ENCODE measurements at regions not wholly inside any gene's neighbourhood (a gene's known extent, or its start where the extent isn't known, plus 50 kb on each side); places are given as distances from the start of the nearest gene placed in this dataset.
"Not testable (repeated sequence)": the region's sequence is repeated elsewhere in the genome, so short reads cannot be mapped to it uniquely, and the experiment has no call there.

- no peaks in the 10 kb centered on the region for H3K4me1 Mint-ChIP-seq
- no peaks in the 10 kb centered on the region for H3K27me3 Mint-ChIP-seq
- H3K9me3 Mint-ChIP-seq, result no peaks in the 10 kb centered on the region
- H3K36me3 Mint-ChIP-seq, result no peaks in the 10 kb centered on the region
- H3K4me3 Mint-ChIP-seq, result no peak overlapping the region
- DNase-seq, result no peak
- no peak overlapping the region for H3K27ac Mint-ChIP-seq
These were observed 413.1 kb downstream of the GBA3 start for GRCh38 chr4:23105759-23106370.

- DNase-seq, result no peak
- no peaks in the 10 kb centered on the region for H3K36me3 Mint-ChIP-seq
- H3K4me3 Mint-ChIP-seq, result no peak overlapping the region
- peaks cover 11% of the 10 kb centered on the region for H3K9me3 Mint-ChIP-seq
- no peaks in the 10 kb centered on the region for H3K4me1 Mint-ChIP-seq
- H3K27me3 Mint-ChIP-seq, result no peaks in the 10 kb centered on the region
- no peak overlapping the region for H3K27ac Mint-ChIP-seq
These were observed 404.5 kb downstream of the GBA3 start for GRCh38 chr4:23097251-23097650.

- no peak for DNase-seq
- no peaks in the 10 kb centered on the region for H3K4me1 Mint-ChIP-seq
- no peak overlapping the region for H3K4me3 Mint-ChIP-seq
- H3K36me3 Mint-ChIP-seq, result no peaks in the 10 kb centered on the region
- H3K9me3 Mint-ChIP-seq, result peaks cover 7% of the 10 kb centered on the region
- H3K27me3 Mint-ChIP-seq, result no peaks in the 10 kb centered on the region
- H3K27ac Mint-ChIP-seq, result no peak overlapping the region
These were observed 399.0 kb downstream of the GBA3 start for GRCh38 chr4:23091711-23092110.

- no peak overlapping the region for H3K4me3 Mint-ChIP-seq
- H3K27ac Mint-ChIP-seq, result no peak overlapping the region
- no peaks in the 10 kb centered on the region for H3K27me3 Mint-ChIP-seq
- no peak for DNase-seq
- peaks cover 10% of the 10 kb centered on the region for H3K9me3 Mint-ChIP-seq
- H3K36me3 Mint-ChIP-seq, result no peaks in the 10 kb centered on the region
- no peaks in the 10 kb centered on the region for H3K4me1 Mint-ChIP-seq
These were observed 392.5 kb downstream of the GBA3 start for GRCh38 chr4:23085249-23085568.

- H3K36me3 Mint-ChIP-seq, result no peaks in the 10 kb centered on the region
- no peaks in the 10 kb centered on the region for H3K4me1 Mint-ChIP-seq
- peaks cover 10% of the 10 kb centered on the region for H3K9me3 Mint-ChIP-seq
- no peaks in the 10 kb centered on the region for H3K27me3 Mint-ChIP-seq
- no peak overlapping the region for H3K4me3 Mint-ChIP-seq
- no peak overlapping the region for H3K27ac Mint-ChIP-seq
- DNase-seq, result no peak
These were observed 392.0 kb downstream of the GBA3 start for GRCh38 chr4:23084559-23085248.

GRCh38 chr4:23083391-23083790 lies 390.7 kb downstream of the GBA3 start:
- Mint-ChIP-seq H3K9me3 (peaks cover 16% of the 10 kb centered on the region), H3K4me1 (no peaks in the 10 kb centered on the region), H3K27ac (no peak overlapping the region), H3K36me3 (no peaks in the 10 kb centered on the region), H3K4me3 (no peak overlapping the region), H3K27me3 (no peaks in the 10 kb centered on the region)
- no peak for DNase-seq

GRCh38 chr4:23080171-23080570 lies 387.4 kb downstream of the GBA3 start:
- not testable (repeated sequence) for H3K27ac Mint-ChIP-seq, H3K27me3 Mint-ChIP-seq, H3K4me1 Mint-ChIP-seq, H3K36me3 Mint-ChIP-seq, DNase-seq, H3K4me3 Mint-ChIP-seq
- peaks cover 15% of the 10 kb centered on the region for H3K9me3 Mint-ChIP-seq

GRCh38 chr4:23070848-23071570 lies 378.3 kb downstream of the GBA3 start:
- no peaks in the 10 kb centered on the region for H3K27me3 Mint-ChIP-seq
- H3K9me3 Mint-ChIP-seq, result no peaks in the 10 kb centered on the region
- no peaks in the 10 kb centered on the region for H3K4me1 Mint-ChIP-seq
- no peaks in the 10 kb centered on the region for H3K36me3 Mint-ChIP-seq
- no peak overlapping the region for H3K27ac Mint-ChIP-seq
- H3K4me3 Mint-ChIP-seq, result no peak overlapping the region
- DNase-seq, result no peak

GRCh38 chr4:23068756-23069155 lies 376.0 kb downstream of the GBA3 start:
- Mint-ChIP-seq H3K4me1 (no peaks in the 10 kb centered on the region), H3K36me3 (no peaks in the 10 kb centered on the region), H3K27me3 (no peaks in the 10 kb centered on the region), H3K27ac (no peak overlapping the region), H3K9me3 (peaks cover 2% of the 10 kb centered on the region), H3K4me3 (no peak overlapping the region)
- DNase-seq, result no peak

GRCh38 chr4:23068287-23068686 lies 375.6 kb downstream of the GBA3 start:
- no peak for DNase-seq
- no peaks in the 10 kb centered on the region for H3K27me3 Mint-ChIP-seq

GRCh38 chr4:23062188-23062587 lies 369.5 kb downstream of the GBA3 start:
- H3K4me1 Mint-ChIP-seq, result no peaks in the 10 kb centered on the region
- DNase-seq, result no peak
- no peaks in the 10 kb centered on the region for H3K36me3 Mint-ChIP-seq
- H3K9me3 Mint-ChIP-seq, result peaks cover 3% of the 10 kb centered on the region
- no peak overlapping the region for H3K27ac Mint-ChIP-seq
- no peak overlapping the region for H3K4me3 Mint-ChIP-seq
- no peaks in the 10 kb centered on the region for H3K27me3 Mint-ChIP-seq

More at GRCh38 chr4:23068287-23068686, 375.6 kb downstream of the GBA3 start:
- Mint-ChIP-seq H3K4me3 (no peak overlapping the region), H3K4me1 (no peaks in the 10 kb centered on the region), H3K36me3 (no peaks in the 10 kb centered on the region), H3K9me3 (peaks cover 2% of the 10 kb centered on the region), H3K27ac (no peak overlapping the region)

GRCh38 chr4:23061431-23061830 lies 368.7 kb downstream of the GBA3 start:
- peaks cover 3% of the 10 kb centered on the region for H3K9me3 Mint-ChIP-seq
- no peaks in the 10 kb centered on the region for H3K4me1 Mint-ChIP-seq
- no peaks in the 10 kb centered on the region for H3K27me3 Mint-ChIP-seq
- H3K4me3 Mint-ChIP-seq, result no peak overlapping the region
- H3K27ac Mint-ChIP-seq, result no peak overlapping the region
- DNase-seq, result no peak
- no peaks in the 10 kb centered on the region for H3K36me3 Mint-ChIP-seq

GRCh38 chr4:23060776-23061175 lies 368.0 kb downstream of the GBA3 start:
- no peaks in the 10 kb centered on the region for H3K27me3 Mint-ChIP-seq
- no peaks in the 10 kb centered on the region for H3K36me3 Mint-ChIP-seq
- DNase-seq, result no peak
- no peak overlapping the region for H3K4me3 Mint-ChIP-seq
- H3K9me3 Mint-ChIP-seq, result peaks cover 3% of the 10 kb centered on the region
- H3K27ac Mint-ChIP-seq, result no peak overlapping the region
- H3K4me1 Mint-ChIP-seq, result no peaks in the 10 kb centered on the region

GRCh38 chr4:23058165-23058776 lies 365.5 kb downstream of the GBA3 start:
- Mint-ChIP-seq H3K9me3 (peaks cover 2% of the 10 kb centered on the region), H3K27me3 (no peaks in the 10 kb centered on the region), H3K4me1 (no peaks in the 10 kb centered on the region), H3K4me3 (no peak overlapping the region), H3K27ac (no peak overlapping the region), H3K36me3 (no peaks in the 10 kb centered on the region)
- DNase-seq, result no peak

GRCh38 chr4:23041501-23041900 lies 348.8 kb downstream of the GBA3 start:
- Mint-ChIP-seq H3K9me3 (no peaks in the 10 kb centered on the region), H3K4me1 (no peaks in the 10 kb centered on the region), H3K36me3 (no peaks in the 10 kb centered on the region), H3K4me3 (no peak overlapping the region), H3K27me3 (no peaks in the 10 kb centered on the region), H3K27ac (no peak overlapping the region)
- DNase-seq, result no peak
